Uterus (tissue), 2 donors: ENCODE measurements at regions not wholly inside any gene's neighbourhood (a gene's known extent, or its start where the extent isn't known, plus 50 kb on each side); places are given as distances from the start of the nearest gene placed in this dataset.

ENCODE experiments used
- POLR2A ChIP-seq, 2 donors: fragments of 450-650 bp; IDR thresholded peaks; one replicate each; pipeline ENCODE4 v1.6.1; 2016; ENCODE audit warnings: antibody characterized with exemption in 2 of 2, mild to moderate bottlenecking in 1 of 2, moderate library complexity in 1 of 2
- TF ChIP-seq, protein P1 (sequence below), 4 experiments: fragments of 200-600 bp in 2 of 4; fragments of 450-650 bp in 2 of 4; sonication (generic) in 2 of 4; IDR thresholded peaks; one replicate each; pipeline ENCODE4 v1.5.1; 2016 to 2019; ENCODE audit warnings: antibody characterized with exemption in 4 of 4, mild to moderate bottlenecking in 2 of 4, moderate library complexity in 1 of 4

DNA sequence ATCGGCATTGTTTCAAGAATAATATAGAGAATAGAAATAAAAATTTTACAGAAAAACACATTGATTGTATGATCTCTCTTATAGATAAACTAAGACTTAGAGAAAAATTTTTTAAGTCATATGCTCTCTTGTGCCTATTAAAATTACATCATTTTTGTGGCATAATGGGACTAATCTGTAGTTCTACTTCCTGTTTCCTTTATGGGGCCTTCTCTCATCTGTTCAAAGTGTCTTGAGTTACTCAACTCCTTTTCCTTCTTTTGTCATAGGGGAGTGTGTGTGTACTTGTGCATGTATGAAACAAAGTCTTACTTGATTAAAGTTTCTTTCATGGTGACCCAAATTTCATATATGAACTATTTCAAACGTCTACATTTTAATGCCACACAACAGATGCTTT, 1448.9 kb upstream of the TENM3 start:
- TF ChIP-seq, protein P1, sequence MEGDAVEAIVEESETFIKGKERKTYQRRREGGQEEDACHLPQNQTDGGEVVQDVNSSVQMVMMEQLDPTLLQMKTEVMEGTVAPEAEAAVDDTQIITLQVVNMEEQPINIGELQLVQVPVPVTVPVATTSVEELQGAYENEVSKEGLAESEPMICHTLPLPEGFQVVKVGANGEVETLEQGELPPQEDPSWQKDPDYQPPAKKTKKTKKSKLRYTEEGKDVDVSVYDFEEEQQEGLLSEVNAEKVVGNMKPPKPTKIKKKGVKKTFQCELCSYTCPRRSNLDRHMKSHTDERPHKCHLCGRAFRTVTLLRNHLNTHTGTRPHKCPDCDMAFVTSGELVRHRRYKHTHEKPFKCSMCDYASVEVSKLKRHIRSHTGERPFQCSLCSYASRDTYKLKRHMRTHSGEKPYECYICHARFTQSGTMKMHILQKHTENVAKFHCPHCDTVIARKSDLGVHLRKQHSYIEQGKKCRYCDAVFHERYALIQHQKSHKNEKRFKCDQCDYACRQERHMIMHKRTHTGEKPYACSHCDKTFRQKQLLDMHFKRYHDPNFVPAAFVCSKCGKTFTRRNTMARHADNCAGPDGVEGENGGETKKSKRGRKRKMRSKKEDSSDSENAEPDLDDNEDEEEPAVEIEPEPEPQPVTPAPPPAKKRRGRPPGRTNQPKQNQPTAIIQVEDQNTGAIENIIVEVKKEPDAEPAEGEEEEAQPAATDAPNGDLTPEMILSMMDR (IDR thresholded peaks at IDR 0.05) = no peak
- TF ChIP-seq POLR2A (IDR thresholded peaks at IDR 0.05) = no peak
